Activated T-cell treated with anti-CD3 and anti-CD28 coated beads, Interleukin-2, amount 50 U/mL, for 4 hours (primary cell): ENCODE measurements at regions not wholly inside any gene's neighbourhood (a gene's known extent, or its start where the extent isn't known, plus 50 kb on each side); places are given as distances from the start of the nearest gene placed in this dataset.

ENCODE experiments used
- ATAC-seq, 2 donors: fragments of 200-7000 bp; cut with Tn5 transposase; one replicate each; pipeline ENCODE4 v1.10.0; 2021
- DNase-seq: peaks from one replicate; pipeline ENCODE4 v3.0.0-alpha.2; 2020
- H3K27me3 Mint-ChIP-seq: one replicate; pipeline ENCODE4 v1.8.0; 2021; ENCODE audit warnings: low read depth, mixed read lengths
- H3K36me3 Mint-ChIP-seq: one replicate; pipeline ENCODE4 v1.8.0; 2022; ENCODE audit warnings: mixed read lengths; ENCODE audit not compliant: insufficient read depth
- H3K4me1 Mint-ChIP-seq: one replicate; pipeline ENCODE4 v1.8.0; 2021; ENCODE audit warnings: low read depth, mixed read lengths
- H3K4me3 Mint-ChIP-seq: one replicate; pipeline ENCODE4 v1.8.0; 2021; ENCODE audit warnings: mild to moderate bottlenecking, moderate library complexity, mixed read lengths
- H3K9me3 Mint-ChIP-seq: one replicate; pipeline ENCODE4 v1.8.0; 2021; ENCODE audit warnings: mixed read lengths

DNA sequence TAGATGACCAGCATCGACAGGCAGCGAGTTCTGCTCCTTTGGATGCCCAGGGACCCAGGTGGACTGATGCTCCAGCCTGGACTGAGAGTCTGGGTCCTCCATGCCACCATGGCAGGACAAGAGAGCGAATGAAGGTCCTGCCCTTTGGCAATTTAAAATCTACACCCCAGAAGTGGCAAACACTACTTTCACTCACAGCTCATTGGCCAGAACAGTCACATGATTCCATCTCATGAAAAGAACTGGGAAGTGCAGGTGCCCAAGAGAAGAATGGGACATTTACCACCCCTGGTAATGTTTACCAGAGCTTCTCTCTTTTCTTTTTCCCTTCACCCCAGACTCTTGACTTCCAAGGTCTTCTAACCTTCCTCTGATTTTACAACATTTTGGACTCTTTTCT, 87.8 kb upstream of the SLCO3A1 start:
- DNase-seq, result no peak
- ATAC-seq, result no peak
- H3K4me3 Mint-ChIP-seq, result no peak overlapping the region
- H3K4me1 Mint-ChIP-seq, result no peaks in the 10 kb centered on the region
- peaks cover 9% of the 10 kb centered on the region for H3K27me3 Mint-ChIP-seq
- H3K9me3 Mint-ChIP-seq, result no peaks in the 10 kb centered on the region
- H3K36me3 Mint-ChIP-seq, result no peaks in the 10 kb centered on the region

DNA sequence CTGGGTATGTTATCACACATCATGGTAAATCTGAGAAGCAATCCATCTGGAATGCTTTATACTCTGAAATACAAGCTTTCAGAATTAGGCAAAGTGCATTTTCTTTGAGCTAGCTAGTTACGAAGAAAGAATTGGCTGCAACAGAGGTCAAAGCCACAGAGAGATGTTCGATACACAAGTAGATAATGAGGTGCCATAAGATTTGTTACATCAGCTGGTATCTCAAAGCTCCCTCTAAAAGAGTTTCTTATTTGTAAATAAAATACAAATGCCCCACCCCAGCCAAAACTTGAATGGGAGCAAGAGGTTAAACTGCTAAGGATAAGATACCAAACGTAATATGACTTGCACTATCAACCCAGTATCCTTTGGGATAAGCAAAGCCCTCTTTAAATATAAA, 84.0 kb upstream of the SLCO3A1 start:
- DNase-seq (no peak), ATAC-seq (no peak)
- Mint-ChIP-seq H3K36me3 (no peaks in the 10 kb centered on the region), H3K9me3 (no peaks in the 10 kb centered on the region), H3K27me3 (peaks cover 9% of the 10 kb centered on the region), H3K4me3 (no peak overlapping the region), H3K4me1 (no peaks in the 10 kb centered on the region)

DNA sequence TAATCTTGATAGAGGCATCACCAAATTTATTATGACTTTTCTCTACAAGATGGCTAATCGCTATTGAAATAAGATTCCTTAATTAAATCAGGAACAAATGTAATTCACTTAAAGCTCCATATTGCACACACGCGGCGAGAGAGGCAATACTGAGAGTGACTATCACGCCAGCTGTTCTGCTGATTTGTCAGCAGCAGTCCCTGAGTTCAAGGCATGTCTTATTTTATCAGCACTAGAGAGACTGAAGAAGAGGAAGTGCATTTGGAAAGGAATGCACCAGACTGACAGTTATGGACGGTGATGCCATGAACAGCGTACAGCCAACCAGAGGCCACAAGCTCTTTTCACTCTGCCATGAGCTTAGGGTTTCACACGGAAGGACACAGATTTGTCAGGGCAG, 83.6 kb upstream of the SLCO3A1 start:
- no peak overlapping the region for H3K4me3 Mint-ChIP-seq
- ATAC-seq (no peak), DNase-seq (no peak)
- H3K4me1 Mint-ChIP-seq, result no peaks in the 10 kb centered on the region
- no peaks in the 10 kb centered on the region for H3K9me3 Mint-ChIP-seq
- H3K27me3 Mint-ChIP-seq, result peaks cover 10% of the 10 kb centered on the region
- H3K36me3 Mint-ChIP-seq, result no peaks in the 10 kb centered on the region

DNA sequence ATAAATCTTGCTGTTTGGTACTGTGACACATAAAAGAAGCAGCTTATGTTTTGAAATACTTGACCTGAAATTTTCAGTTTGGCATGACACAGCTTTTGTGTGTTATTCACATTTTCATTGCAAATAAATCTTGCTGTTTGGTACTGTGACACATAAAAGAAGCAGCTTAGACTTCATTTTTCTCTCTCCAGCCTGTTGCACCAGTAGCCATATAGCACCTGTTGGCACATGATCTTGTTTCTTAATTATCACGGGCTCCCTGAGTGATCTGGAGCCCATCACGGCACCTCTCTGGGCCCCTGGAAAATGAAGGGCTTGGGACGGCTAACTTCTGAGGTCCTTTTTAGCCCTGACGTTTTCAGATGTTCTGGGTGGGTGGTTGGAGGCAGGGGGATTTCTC, 77.4 kb upstream of the SLCO3A1 start:
- DNase-seq (no peak), ATAC-seq (no peak)
- H3K9me3 Mint-ChIP-seq, result no peaks in the 10 kb centered on the region
- no peak overlapping the region for H3K4me3 Mint-ChIP-seq
- peaks cover 22% of the 10 kb centered on the region for H3K27me3 Mint-ChIP-seq
- no peaks in the 10 kb centered on the region for H3K36me3 Mint-ChIP-seq
- no peaks in the 10 kb centered on the region for H3K4me1 Mint-ChIP-seq

DNA sequence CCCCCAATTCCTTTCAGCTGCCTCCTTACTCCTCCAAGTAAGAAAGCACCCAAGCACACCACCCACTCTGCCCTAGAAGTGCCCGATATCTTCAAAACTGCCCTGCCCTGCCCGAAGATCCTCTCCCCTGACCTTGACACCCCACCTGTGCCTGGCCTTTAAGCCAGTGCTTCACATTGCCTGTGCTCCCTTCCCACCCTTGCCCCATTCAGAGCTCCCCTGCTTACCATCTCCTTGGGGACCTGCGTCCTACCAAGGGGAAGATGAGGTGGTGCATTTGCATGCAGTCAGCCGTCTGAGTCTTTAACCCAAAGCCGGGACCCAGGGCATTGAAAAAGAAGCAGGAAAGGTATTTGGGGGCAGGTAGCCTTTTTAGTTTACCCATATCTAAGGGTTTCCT, 73.5 kb upstream of the SLCO3A1 start:
- DNase-seq (no peak), ATAC-seq (no peak)
- Mint-ChIP-seq H3K4me1 (no peaks in the 10 kb centered on the region), H3K36me3 (no peaks in the 10 kb centered on the region), H3K9me3 (no peaks in the 10 kb centered on the region), H3K27me3 (peaks cover 24% of the 10 kb centered on the region), H3K4me3 (no peak overlapping the region)

DNA sequence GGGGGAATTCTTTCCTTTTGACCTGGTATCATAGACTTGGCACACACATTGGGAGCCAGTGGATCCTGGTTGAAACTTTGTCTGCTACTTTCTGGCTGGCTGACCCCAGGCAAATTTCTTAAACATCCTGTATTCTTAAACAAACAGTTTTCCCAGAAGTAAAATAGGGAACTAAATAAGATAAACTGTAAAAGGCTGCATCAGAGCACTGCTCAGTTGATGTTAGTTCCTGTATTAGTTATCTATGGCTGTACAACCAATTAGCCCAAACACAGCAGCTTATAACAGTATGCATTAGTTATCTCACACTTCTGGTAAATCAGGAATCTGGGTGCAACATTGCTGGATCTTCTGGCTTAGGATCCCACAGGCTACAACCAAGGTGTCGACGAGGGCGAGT, 73.1 kb upstream of the SLCO3A1 start:
- DNase-seq (no peak), ATAC-seq (no peak)
- Mint-ChIP-seq H3K9me3 (no peaks in the 10 kb centered on the region), H3K27me3 (peaks cover 21% of the 10 kb centered on the region), H3K4me3 (no peak overlapping the region), H3K4me1 (no peaks in the 10 kb centered on the region), H3K36me3 (no peaks in the 10 kb centered on the region)

DNA sequence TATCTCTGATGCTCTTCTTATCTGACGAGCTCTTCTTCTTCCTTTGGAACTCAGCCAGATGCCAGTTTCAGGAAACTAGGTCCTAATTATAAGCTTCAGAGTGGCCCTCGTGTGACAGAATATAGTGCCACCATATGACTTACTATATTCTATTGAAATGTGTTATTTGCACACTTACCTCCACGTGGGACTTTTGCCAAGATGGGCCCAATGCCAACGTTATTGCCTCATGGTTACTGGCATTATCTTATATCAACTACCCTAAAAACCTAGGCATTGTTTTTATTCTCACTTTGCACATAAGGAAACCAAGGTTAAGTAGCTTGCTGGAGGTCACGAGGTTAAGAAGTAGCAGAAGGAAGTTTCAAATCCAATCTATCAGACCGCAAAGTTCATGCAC, 71.3 kb upstream of the SLCO3A1 start:
- no peak overlapping the region for H3K4me3 Mint-ChIP-seq
- ATAC-seq (no peak), DNase-seq (no peak)
- no peaks in the 10 kb centered on the region for H3K36me3 Mint-ChIP-seq
- no peaks in the 10 kb centered on the region for H3K4me1 Mint-ChIP-seq
- H3K27me3 Mint-ChIP-seq, result peaks cover 12% of the 10 kb centered on the region
- no peaks in the 10 kb centered on the region for H3K9me3 Mint-ChIP-seq

DNA sequence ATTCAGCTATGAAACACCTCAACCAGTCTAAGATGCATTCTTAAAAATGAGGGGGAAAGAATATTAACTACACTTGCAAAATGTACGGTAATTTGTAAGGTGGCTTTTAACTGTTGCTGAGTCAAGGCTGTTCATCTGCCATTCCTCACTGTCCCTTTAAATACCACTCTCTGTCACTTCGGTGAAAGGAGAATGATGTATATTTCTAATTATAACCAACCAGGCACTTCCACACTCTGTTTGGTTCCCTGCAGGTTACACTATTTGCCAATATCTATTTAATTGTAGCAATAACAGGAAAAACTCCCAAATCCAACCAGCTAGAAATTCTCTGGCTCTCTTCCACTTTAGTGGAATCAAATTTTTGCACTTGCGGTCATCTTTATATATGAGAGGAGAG, 70.5 kb upstream of the SLCO3A1 start:
- H3K4me3 Mint-ChIP-seq, result no peak overlapping the region
- no peak for DNase-seq
- peaks cover 12% of the 10 kb centered on the region for H3K27me3 Mint-ChIP-seq
- no peaks in the 10 kb centered on the region for H3K36me3 Mint-ChIP-seq
- no peak for ATAC-seq
- H3K9me3 Mint-ChIP-seq, result no peaks in the 10 kb centered on the region
- H3K4me1 Mint-ChIP-seq, result no peaks in the 10 kb centered on the region

DNA sequence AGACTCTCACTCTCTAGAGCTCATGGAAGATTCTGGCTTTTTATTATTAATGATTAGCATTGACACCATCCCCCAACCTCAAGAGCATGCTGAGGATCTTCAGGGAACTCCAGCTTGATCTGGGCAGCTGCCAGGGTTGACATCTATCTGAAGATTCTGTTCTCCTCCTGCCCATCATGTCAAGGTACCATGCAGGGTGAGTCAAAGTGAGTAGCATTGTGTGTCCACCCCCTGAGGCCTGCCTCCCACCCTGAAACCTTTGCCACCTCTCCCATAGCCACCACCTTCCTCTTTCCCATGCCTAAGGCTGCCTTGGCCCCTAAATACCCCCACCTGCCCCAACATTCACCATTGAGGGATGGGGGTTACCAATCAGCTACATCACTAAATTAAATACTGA, 70.1 kb upstream of the SLCO3A1 start:
- H3K4me1 Mint-ChIP-seq, result no peaks in the 10 kb centered on the region
- DNase-seq (no peak), ATAC-seq (no peak)
- no peaks in the 10 kb centered on the region for H3K36me3 Mint-ChIP-seq
- peaks cover 11% of the 10 kb centered on the region for H3K27me3 Mint-ChIP-seq
- no peaks in the 10 kb centered on the region for H3K9me3 Mint-ChIP-seq
- no peak overlapping the region for H3K4me3 Mint-ChIP-seq

DNA sequence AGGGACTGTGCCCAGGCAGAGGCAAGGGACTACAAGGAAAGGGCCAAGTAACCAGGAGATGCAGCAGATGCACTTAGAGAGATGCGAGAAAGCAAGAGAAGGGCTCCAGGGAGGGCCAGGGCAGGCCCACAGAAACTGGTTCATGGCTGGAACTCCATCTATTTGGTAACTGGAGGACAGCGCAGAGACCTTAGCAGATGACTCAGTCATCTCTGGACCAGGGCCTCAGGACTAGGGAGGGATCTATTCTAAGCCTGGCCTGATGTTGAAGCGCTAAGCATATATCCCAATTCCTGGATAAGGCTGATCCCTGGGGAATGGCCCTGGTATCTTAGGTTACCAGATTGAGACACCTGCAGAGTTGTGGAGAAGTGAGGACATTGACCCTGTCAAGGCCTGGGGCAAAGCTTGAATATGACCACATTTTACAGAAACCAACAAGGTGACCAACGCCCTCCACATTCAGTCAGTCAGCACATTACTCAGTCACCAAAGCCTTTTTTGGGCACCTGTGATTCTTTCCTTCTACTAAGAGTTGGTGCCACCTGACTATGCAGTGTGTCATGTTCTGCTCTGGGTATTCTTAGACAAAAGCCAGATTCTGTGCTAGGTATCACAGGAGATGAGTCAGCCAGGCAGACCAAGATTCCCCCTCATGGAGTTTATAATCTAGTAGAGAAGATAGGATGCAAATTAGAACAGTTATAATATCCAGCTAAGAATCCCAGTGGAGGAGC, 68.4 kb upstream of the SLCO3A1 start:
- DNase-seq (no peak), ATAC-seq (no peak)
- H3K4me1 Mint-ChIP-seq, result no peaks in the 10 kb centered on the region
- H3K36me3 Mint-ChIP-seq, result no peaks in the 10 kb centered on the region
- H3K9me3 Mint-ChIP-seq, result no peaks in the 10 kb centered on the region
- H3K4me3 Mint-ChIP-seq, result no peak overlapping the region
- peaks cover 11% of the 10 kb centered on the region for H3K27me3 Mint-ChIP-seq

DNA sequence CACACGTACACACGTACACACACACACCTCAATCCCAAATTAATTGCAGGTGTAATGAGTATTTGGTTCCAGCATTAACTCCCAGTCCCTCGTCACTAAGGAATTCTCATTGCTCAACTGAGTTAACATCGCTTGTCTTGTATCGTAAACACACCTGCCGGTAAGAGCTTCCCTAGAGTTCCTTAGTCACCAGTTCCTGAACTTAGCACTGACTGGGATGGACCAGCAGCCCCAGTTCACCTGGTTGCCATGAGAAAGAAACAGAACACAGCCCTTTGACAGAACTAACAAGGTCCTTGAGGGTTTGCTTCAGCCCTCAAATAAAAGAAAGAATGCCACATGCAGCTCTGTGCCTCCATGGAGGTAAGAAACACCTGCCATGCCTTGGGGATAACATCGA, 66.3 kb upstream of the SLCO3A1 start:
- H3K9me3 Mint-ChIP-seq, result no peaks in the 10 kb centered on the region
- ATAC-seq (no peak), DNase-seq (no peak)
- H3K4me3 Mint-ChIP-seq, result no peak overlapping the region
- no peaks in the 10 kb centered on the region for H3K4me1 Mint-ChIP-seq
- peaks cover 10% of the 10 kb centered on the region for H3K27me3 Mint-ChIP-seq
- H3K36me3 Mint-ChIP-seq, result no peaks in the 10 kb centered on the region

DNA sequence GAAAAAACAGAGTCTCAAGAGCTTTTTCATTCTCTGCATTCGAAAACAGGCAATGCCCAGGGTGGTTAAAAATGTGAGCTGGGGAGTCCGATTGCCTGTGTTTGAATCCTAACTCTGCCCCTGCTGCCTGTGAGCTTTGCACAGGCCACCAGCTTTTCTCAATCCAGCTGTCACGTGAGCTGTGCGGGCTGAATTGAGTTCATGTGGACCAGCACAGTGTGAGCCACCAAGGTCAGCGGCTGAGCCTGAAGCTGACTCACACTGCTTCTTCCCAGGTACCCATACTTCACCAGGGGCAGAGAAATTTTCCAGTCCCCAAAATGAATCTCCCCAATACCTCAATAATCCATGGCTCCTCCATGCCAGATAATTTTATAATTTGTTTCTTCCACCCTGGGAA, 64.4 kb upstream of the SLCO3A1 start:
- no peak overlapping the region for H3K4me3 Mint-ChIP-seq
- no peaks in the 10 kb centered on the region for H3K36me3 Mint-ChIP-seq
- DNase-seq, result no peak
- no peaks in the 10 kb centered on the region for H3K4me1 Mint-ChIP-seq
- no peaks in the 10 kb centered on the region for H3K9me3 Mint-ChIP-seq
- peaks cover 15% of the 10 kb centered on the region for H3K27me3 Mint-ChIP-seq
- ATAC-seq, result no peak

DNA sequence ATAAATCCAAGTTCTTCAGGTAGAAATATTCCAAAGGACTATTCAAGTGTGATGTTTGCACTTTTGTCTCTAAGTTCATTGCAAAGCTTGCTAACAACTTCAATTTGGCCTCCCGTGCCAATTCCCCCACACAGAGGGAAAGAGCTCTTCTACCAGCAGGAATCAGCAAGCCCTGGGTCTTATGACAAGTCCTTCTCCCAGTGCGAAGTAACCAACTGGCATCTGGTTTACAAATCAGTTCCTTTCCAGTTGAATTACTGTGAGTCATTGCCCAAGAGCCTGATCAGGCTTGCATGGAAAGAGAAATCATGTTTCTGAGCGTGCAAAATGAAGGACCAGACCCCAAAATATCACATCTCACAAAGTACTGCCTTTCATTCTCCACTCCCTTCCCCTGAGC, 62.7 kb upstream of the SLCO3A1 start:
- Mint-ChIP-seq H3K27me3 (peaks cover 17% of the 10 kb centered on the region), H3K9me3 (no peaks in the 10 kb centered on the region), H3K4me1 (no peaks in the 10 kb centered on the region), H3K4me3 (no peak overlapping the region), H3K36me3 (no peaks in the 10 kb centered on the region)
- ATAC-seq, result no peak
- no peak for DNase-seq

DNA sequence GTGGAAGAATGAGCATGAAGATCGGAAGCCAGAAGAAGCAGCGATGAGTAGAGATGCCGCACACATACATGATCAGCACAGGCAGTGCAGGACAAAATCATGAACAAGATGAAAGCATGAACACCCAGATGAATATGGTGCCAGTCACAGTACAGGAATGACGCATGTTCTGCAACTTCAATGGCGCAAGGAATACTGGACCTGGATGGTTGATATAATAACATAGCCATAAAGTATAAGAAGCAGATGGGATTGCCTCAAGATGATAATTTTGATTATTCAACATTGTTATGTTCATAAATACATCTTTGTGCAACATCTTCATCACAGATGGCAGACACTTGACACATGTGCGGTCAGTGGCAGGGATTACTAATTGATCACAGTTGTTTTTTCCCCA, 59.7 kb upstream of the SLCO3A1 start:
- Mint-ChIP-seq H3K4me3 (no peak overlapping the region), H3K9me3 (no peaks in the 10 kb centered on the region), H3K4me1 (no peaks in the 10 kb centered on the region), H3K27me3 (peaks cover 17% of the 10 kb centered on the region), H3K36me3 (no peaks in the 10 kb centered on the region)
- ATAC-seq (no peak), DNase-seq (no peak)

DNA sequence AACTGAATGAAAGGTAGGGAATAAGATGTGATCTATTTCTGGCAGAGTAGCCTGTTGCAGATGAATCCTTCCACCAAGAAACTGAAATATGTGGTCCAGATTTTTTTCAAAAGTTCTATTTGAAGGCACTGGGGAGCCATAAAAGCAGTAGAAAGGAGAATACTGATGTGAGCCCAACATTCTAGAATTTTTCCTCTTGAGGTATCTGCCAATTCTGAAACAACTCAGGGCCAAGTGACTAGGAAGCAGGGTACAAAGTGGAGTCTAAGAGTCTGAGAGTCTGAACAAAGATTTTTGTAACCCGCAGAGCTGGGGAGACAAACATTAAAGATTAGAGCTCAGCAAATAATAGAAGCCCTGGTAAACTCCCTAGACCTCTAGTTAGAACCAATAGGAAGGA, 58.3 kb upstream of the SLCO3A1 start:
- ATAC-seq (no peak), DNase-seq (no peak)
- H3K9me3 Mint-ChIP-seq, result no peaks in the 10 kb centered on the region
- peaks cover 15% of the 10 kb centered on the region for H3K27me3 Mint-ChIP-seq
- no peaks in the 10 kb centered on the region for H3K36me3 Mint-ChIP-seq
- H3K4me1 Mint-ChIP-seq, result no peaks in the 10 kb centered on the region
- no peak overlapping the region for H3K4me3 Mint-ChIP-seq
